ENCODE measurements at regions not wholly inside any gene's neighbourhood (a gene's known extent, or its start where the extent isn't known, plus 50 kb on each side); places are given as distances from the start of the nearest gene placed in this dataset.

GRCh38 chr18:6661692-6662415 lies 67.7 kb upstream of the ARHGAP28 start:
- no peak overlapping the region for H3K4me3 ChIP-seq (replicated peaks in 1 of 3; ENCODE audit: insufficient read depth in 1 of 3, low read depth in 2 of 3, low read length in 3 of 3)
- TF ChIP-seq ZSCAN20 (CRISPR knock-in tag; IDR thresholded peaks at IDR 0.05; ENCODE audit: borderline replicate concordance) (no peak), SAP130 (CRISPR knock-in tag; IDR thresholded peaks at IDR 0.05; ENCODE audit: low read depth) (no peak), HMG20A (CRISPR knock-in tag; IDR thresholded peaks at IDR 0.05; ENCODE audit: borderline replicate concordance) (no peak), ZNF7 (CRISPR knock-in tag; IDR thresholded peaks at IDR 0.05) (no peak), ZNF232 (CRISPR knock-in tag; IDR thresholded peaks at IDR 0.05; ENCODE audit: borderline replicate concordance) (no peak)
- ChIA-PET CTCF (ENCODE audit: low intra/inter-chr PET ratio, low total read pairs) (no interaction called here), POLR2A (no interaction called here)
- DNase-seq (ENCODE audit: low spot score) (no peak), FAIRE-seq (no peak), ATAC-seq (no peak)
- H3K79me2 ChIP-seq (ENCODE audit: insufficient read depth, low read length), result no peaks in the 10 kb centered on the region
- in situ Hi-C loops (cut with HindIII; ENCODE audit: extremely low pct_ligation_motif_present, low pct_unique_long_range_greater_than_20kb), result no loop called here
- no peak overlapping the region for H2AFZ ChIP-seq (ENCODE audit: low read length)
- H4K20me1 ChIP-seq (ENCODE audit: insufficient read depth, low read length), result no peaks in the 10 kb centered on the region
- H3K4me1 ChIP-seq (ENCODE audit: insufficient read depth, low read length), result no peaks in the 10 kb centered on the region
- BruUV-seq (replicated peaks), result no TSS peak
- H3K9ac ChIP-seq (ENCODE audit: insufficient read depth, low read depth, low read length), result no peak overlapping the region
- H3K27ac ChIP-seq (ENCODE audit: extremely low read length, insufficient read depth, low read length), result no peak overlapping the region
- no peak overlapping the region for H3K4me2 ChIP-seq (ENCODE audit: low read depth, low read length)
- H3K27me3 ChIP-seq (ENCODE audit: control insufficient read depth in 1 of 2, insufficient read depth in 2 of 2, low read length in 2 of 2), result peaks cover 0 to 8% of the 10 kb centered on the region in 2 experiments; a peak in 2 of 5 replicates
- no peaks in the 10 kb centered on the region for H3K36me3 ChIP-seq (replicated peaks in 1 of 2; ENCODE audit: control insufficient read depth in 1 of 2, insufficient read depth in 2 of 2, low read length in 2 of 2)
- H3K9me3 ChIP-seq (ENCODE audit: low read length), result no peaks in the 10 kb centered on the region
- intact Hi-C loops (cut with micrococcal nuclease; ENCODE audit: unreplicated experiment), result loop anchor here (10.0 kb wide), 1 partner anchor 53 kb away; no protein-coding TSS in a partner anchor
- 4% methylated on average over 4 of the region's 4 CpGs for WGBS (ENCODE audit: low lambda C conversion rate)

- BruUV-seq (replicated peaks), result no TSS peak
- no peaks in the 10 kb centered on the region for H4K20me1 ChIP-seq (ENCODE audit: insufficient read depth, low read length)
- H3K9me3 ChIP-seq (ENCODE audit: low read length), result no peaks in the 10 kb centered on the region
- no peaks in the 10 kb centered on the region for H3K4me1 ChIP-seq (ENCODE audit: insufficient read depth, low read length)
- peaks cover 0 to 3% of the 10 kb centered on the region in 2 experiments; a peak in 2 of 5 replicates for H3K27me3 ChIP-seq (ENCODE audit: control insufficient read depth in 1 of 2, insufficient read depth in 2 of 2, low read length in 2 of 2)
- H3K9ac ChIP-seq (ENCODE audit: insufficient read depth, low read depth, low read length), result no peak overlapping the region
- no peak overlapping the region for H3K27ac ChIP-seq (ENCODE audit: extremely low read length, insufficient read depth, low read length)
- no peak for DNase-seq (ENCODE audit: low spot score)
- no peaks in the 10 kb centered on the region for H3K79me2 ChIP-seq (ENCODE audit: insufficient read depth, low read length)
- no peak overlapping the region for H2AFZ ChIP-seq (ENCODE audit: low read length)
- intact Hi-C loops (cut with micrococcal nuclease; ENCODE audit: unreplicated experiment), result loop anchor here (10.0 kb wide), 1 partner anchor 49 kb away; no protein-coding TSS in a partner anchor
- no peak for FAIRE-seq
- WGBS (ENCODE audit: low lambda C conversion rate), result 0% methylated on average over 3 of the region's 3 CpGs
- ChIA-PET CTCF (ENCODE audit: low intra/inter-chr PET ratio, low total read pairs) (no interaction called here), POLR2A (no interaction called here)
- no peak overlapping the region for H3K4me3 ChIP-seq (replicated peaks in 1 of 3; ENCODE audit: insufficient read depth in 1 of 3, low read depth in 2 of 3, low read length in 3 of 3)
- H3K4me2 ChIP-seq (ENCODE audit: low read depth, low read length), result no peak overlapping the region
- TF ChIP-seq ZNF282 (IDR thresholded peaks at IDR 0.05; ENCODE audit: partially characterized antibody) (no peak), ZNF281 (CRISPR knock-in tag; IDR thresholded peaks at IDR 0.05; ENCODE audit: borderline replicate concordance) (no peak), ZNF879 (CRISPR knock-in tag; IDR thresholded peaks at IDR 0.05) (no peak), TRAFD1 (CRISPR knock-in tag; IDR thresholded peaks at IDR 0.05; ENCODE audit: borderline replicate concordance) (no peak), PHF20 (CRISPR knock-in tag; IDR thresholded peaks at IDR 0.05) (no peak), MTERF4 (CRISPR knock-in tag; IDR thresholded peaks at IDR 0.05) (no peak), ZNF354B (CRISPR knock-in tag; IDR thresholded peaks at IDR 0.05) (no peak)
- in situ Hi-C loops (cut with HindIII; ENCODE audit: extremely low pct_ligation_motif_present, low pct_unique_long_range_greater_than_20kb), result no loop called here
- H3K36me3 ChIP-seq (replicated peaks in 1 of 2; ENCODE audit: control insufficient read depth in 1 of 2, insufficient read depth in 2 of 2, low read length in 2 of 2), result no peaks in the 10 kb centered on the region
- ATAC-seq, result no peak
Observed at GRCh38 chr18:6666012-6666685, 63.4 kb upstream of the ARHGAP28 start.
